ENCODE measurements at regions not wholly inside any gene's neighbourhood (a gene's known extent, or its start where the extent isn't known, plus 50 kb on each side); places are given as distances from the start of the nearest gene placed in this dataset.

DNA sequence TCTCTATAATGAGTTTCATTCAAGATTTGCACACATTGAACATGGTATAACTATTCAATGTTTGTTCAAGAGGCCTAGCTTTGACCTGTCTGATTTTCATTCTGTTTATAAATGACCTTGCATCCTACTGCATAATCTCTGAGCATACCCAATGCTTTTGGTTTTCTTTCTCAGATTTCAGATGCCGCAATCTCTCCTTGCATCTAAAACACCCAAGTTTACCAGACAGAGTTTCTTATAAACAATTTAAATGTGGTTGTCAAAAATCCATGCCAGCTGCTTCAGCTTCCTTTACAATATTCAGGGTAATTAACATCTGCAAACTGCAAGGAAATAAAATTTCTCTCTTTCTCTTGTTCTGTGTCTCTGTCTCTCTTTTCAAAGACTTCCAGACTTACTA, 123.0 kb upstream of the PCDH18 start:
- POLR2A ChIA-PET (ENCODE audit: low non-redundant PET), result no interaction called here
- TF ChIP-seq CTCF (conservative IDR thresholded peaks at IDR 0.05; ENCODE audit: low read depth), result no peak
- CTCF ChIA-PET, result no interaction called here

DNA sequence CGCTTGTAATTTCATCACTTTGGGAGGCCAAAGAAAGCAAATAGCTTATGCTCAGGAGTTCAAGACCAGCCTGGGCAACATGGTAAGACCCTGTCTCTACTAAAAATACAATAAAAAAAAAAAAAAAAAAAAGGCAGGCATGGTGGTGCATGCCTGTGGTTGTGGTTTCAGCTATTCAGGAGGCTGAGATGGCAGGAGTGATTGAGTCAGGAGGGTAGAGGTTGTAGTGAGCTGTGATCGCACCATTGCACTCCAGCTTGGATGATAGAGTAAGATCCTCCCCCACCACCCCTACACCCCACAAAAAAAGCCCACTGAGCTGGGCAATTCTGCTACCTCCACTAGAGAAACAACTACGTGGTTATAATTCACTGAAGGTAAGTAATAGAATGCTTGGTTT, 118.8 kb upstream of the PCDH18 start:
- ChIA-PET CTCF (no interaction called here), POLR2A (ENCODE audit: low non-redundant PET) (no interaction called here)
- DNase-seq (ENCODE audit: low spot score), result no peak
- TF ChIP-seq CTCF (conservative IDR thresholded peaks at IDR 0.05; ENCODE audit: low read depth), result no peak
- no peak overlapping the region for H3K27ac ChIP-seq

More for the DNA sequence above, 123.0 kb upstream of the PCDH18 start:
- DNase-seq (ENCODE audit: low spot score), result no peak
- H3K27ac ChIP-seq, result no peak overlapping the region

- no peak overlapping the region for H3K27ac ChIP-seq
- no peak for DNase-seq (ENCODE audit: low spot score)
- TF ChIP-seq CTCF (conservative IDR thresholded peaks at IDR 0.05; ENCODE audit: low read depth), result no peak
- CTCF ChIA-PET, result no interaction called here
- POLR2A ChIA-PET (ENCODE audit: low non-redundant PET), result no interaction called here
Observed at GRCh38 chr4:137649711-137650450, 117.6 kb upstream of the PCDH18 start.

DNA sequence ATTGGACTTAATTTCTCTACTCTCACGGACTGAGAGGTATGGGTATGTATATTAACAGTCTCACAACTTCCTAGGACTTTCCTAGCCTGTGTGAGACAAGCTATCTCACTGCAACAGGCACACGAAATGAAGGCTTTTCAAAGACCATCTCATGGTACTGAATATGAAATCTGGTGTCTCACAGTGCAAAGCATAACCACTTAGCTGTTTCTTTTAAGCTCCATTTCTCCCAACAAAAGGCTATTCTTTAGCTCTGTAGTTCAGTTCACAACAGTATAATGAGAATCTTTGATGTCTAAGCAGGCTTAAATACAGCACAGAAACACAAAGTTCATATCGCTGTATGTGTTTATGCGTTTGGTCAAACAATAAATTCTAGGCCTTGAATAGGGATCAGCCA, 116.2 kb upstream of the PCDH18 start:
- no peak for DNase-seq (ENCODE audit: low spot score)
- POLR2A ChIA-PET (ENCODE audit: low non-redundant PET), result no interaction called here
- CTCF ChIA-PET, result no interaction called here

DNA sequence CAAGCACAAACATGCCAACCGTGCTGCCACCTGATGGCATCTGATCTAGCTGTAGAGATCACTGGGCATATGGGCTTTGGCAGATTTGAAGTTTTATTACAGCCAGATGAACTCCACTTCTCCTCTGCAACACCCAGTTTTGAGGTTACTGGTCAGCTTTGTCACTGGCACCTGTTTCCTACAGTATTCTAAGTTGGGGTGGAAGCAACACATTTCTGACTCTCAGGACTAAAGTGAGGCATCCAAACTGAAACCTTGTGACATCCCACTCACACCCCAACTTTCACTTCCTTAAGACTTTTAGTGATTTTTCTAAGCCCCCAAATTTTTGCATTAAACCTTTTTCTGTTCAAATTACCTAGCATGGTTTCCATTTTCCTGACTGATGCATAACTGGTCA, 115.1 kb upstream of the PCDH18 start:
- ChIA-PET POLR2A (ENCODE audit: low non-redundant PET) (no interaction called here), CTCF (no interaction called here)

More for the DNA sequence above, 116.2 kb upstream of the PCDH18 start:
- TF ChIP-seq CTCF (conservative IDR thresholded peaks at IDR 0.05; ENCODE audit: low read depth), result no peak
- no peak overlapping the region for H3K27ac ChIP-seq

GRCh38 chr4:137644201-137644600, 111.9 kb upstream of the PCDH18 start:
- POLR2A ChIA-PET (ENCODE audit: low non-redundant PET), result no interaction called here
- H3K27ac ChIP-seq, result no peak overlapping the region
- TF ChIP-seq CTCF (conservative IDR thresholded peaks at IDR 0.05; ENCODE audit: low read depth), result no peak
- CTCF ChIA-PET, result no interaction called here
- no peak for DNase-seq (ENCODE audit: low spot score)

More for the DNA sequence above, 115.1 kb upstream of the PCDH18 start:
- DNase-seq (ENCODE audit: low spot score), result no peak
- no peak overlapping the region for H3K27ac ChIP-seq
- no peak for TF ChIP-seq CTCF (conservative IDR thresholded peaks at IDR 0.05; ENCODE audit: low read depth)
